Spleen (tissue), 11 donors: ENCODE measurements at regions not wholly inside any gene's neighbourhood (a gene's known extent, or its start where the extent isn't known, plus 50 kb on each side); places are given as distances from the start of the nearest gene placed in this dataset.

Source experiments
- DNase-seq: peaks from one replicate; pipeline ENCODE4 v3.0.0-alpha.2; 2020
- H3K27ac ChIP-seq, 8 donors: fragments of 200-600 bp; sonication (generic) in 7 of 8; 1 replicate in 4 of 8; 2 replicates in 4 of 8; pipeline versions ENCODE4 v1.5.0 to v1.8.0; 2016 to 2021; ENCODE audit warnings: inconsistent platforms in 4 of 8, mild to moderate bottlenecking in 4 of 8, moderate library complexity in 1 of 8
- H3K27me3 ChIP-seq, 7 donors: fragments of 200-600 bp; sonication (generic) in 6 of 7; replicated peaks in 1 of 7; 1 replicate in 4 of 7; 2 replicates in 3 of 7; pipeline versions ENCODE4 v1.5.0 to v1.8.0; 2016 to 2021; ENCODE audit warnings: inconsistent platforms in 3 of 7, mild to moderate bottlenecking in 1 of 7
- H3K36me3 ChIP-seq, 6 donors: fragments of 200-600 bp; sonication (generic) in 5 of 6; 1 replicate in 4 of 6; 2 replicates in 2 of 6; pipeline versions ENCODE4 v1.5.0 to v1.8.0; 2016 to 2021; ENCODE audit warnings: inconsistent platforms in 2 of 6
- H3K4me1 ChIP-seq, 6 donors: fragments of 200-600 bp; sonication (generic) in 5 of 6; 1 replicate in 3 of 6; 2 replicates in 3 of 6; pipeline versions ENCODE4 v1.5.0 to v1.8.0; 2016 to 2021; ENCODE audit warnings: inconsistent platforms in 3 of 6
- H3K4me3 ChIP-seq, 8 donors: fragments of 200-600 bp; sonication (generic) in 7 of 8; 1 replicate in 4 of 8; 2 replicates in 4 of 8; pipeline versions ENCODE4 v1.5.0 to v1.8.0; 2016 to 2021; ENCODE audit warnings: inconsistent platforms in 4 of 8, mild to moderate bottlenecking in 4 of 8, moderate library complexity in 2 of 8
- H3K9me3 ChIP-seq, 8 donors: fragments of 200-600 bp; sonication (generic) in 7 of 8; 1 replicate in 4 of 8; 2 replicates in 4 of 8; pipeline versions ENCODE4 v1.5.0 to v1.8.0; 2016 to 2021; ENCODE audit warnings: inconsistent platforms in 4 of 8
- CTCF ChIP-seq, 11 experiments: fragments of 200-600 bp in 7 of 11; fragments of 450-650 bp in 4 of 11; sonication (generic) in 4 of 11; IDR thresholded peaks in 8 of 11; conservative IDR thresholded peaks in 3 of 11; 1 replicate in 7 of 11; 2 replicates in 4 of 11; pipeline versions ENCODE4 v1.4.0 to v1.8.0; 2016 to 2021; ENCODE audit warnings: antibody characterized with exemption in 11 of 11, inconsistent platforms in 4 of 11, mild to moderate bottlenecking in 1 of 11
- POLR2A ChIP-seq, 3 donors: fragments of 450-650 bp; IDR thresholded peaks; one replicate each; pipeline ENCODE4 v1.5.1; 2017; ENCODE audit warnings: antibody characterized with exemption in 3 of 3, mild to moderate bottlenecking in 1 of 3
- POLR2AphosphoS5 ChIP-seq, 3 donors: sonication (generic); formaldehyde crosslinking; IDR thresholded peaks; one replicate each; pipeline ENCODE4 v1.5.1; 2017; ENCODE audit warnings: antibody characterized with exemption in 3 of 3
- WGBS, 5 donors: extraction: QIAGEN DNeasy Blood & Tissue Kit in 3 of 5; methylation state at CpG; one replicate each; pipeline versions ENCODE4 v1.1.5 to v1.1.7; 2013 to 2018; 5-methylcytosine and 5-hydroxymethylcytosine counted together
- intact Hi-C: fragments of 100-400 bp; cut with DNase I; formaldehyde crosslinking; loops from one replicate; pipeline ENCODE4 v1.15.0; 2023; ENCODE audit warnings: low total_unique reads
- donor health status: healthy with polysubstance abuse.
- donor health status: DM: no; HTN: no; CAD: no; lungs with moderate emphysema.
- donor health status: DM: no; HTN: no; CAD: no.
- donor health status: Bipolar disorder and iron deficiency.
- donor health status: healthy.
- donor health status: DM: no; HTN: no; CAD: no.
- donor health status: DM: yes; HTN: yes; CAD: no.

DNA sequence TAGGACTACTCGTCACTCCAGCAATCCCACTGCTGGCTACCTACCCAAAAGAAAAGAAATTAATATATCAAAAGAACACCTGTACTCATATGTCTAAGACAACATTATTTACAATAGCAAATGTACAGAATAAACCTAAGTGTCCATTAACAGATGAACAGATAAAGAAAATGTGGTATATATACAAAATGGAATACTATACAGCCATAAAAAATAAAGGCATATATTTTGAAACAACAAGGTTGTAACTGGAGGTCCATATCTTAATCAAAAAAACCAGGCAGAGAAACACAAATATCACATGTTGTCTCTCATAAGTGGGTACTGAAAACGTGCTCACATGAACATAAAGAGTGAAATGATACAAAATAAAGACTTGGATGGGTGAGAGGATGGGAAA is 1073.3 kb upstream of the PHF14 start:
- no peaks in the 10 kb centered on the region for H3K36me3 ChIP-seq
- no peak overlapping the region for H3K4me3 ChIP-seq
- intact Hi-C loops, result no loop called here
- TF ChIP-seq POLR2AphosphoS5 (IDR thresholded peaks at IDR 0.05) (no peak), POLR2A (IDR thresholded peaks at IDR 0.05) (no peak), CTCF (IDR thresholded peaks at IDR 0.05 in 8 of 11, conservative IDR thresholded peaks at IDR 0.05 in 3 of 11) (no peak)
- no peaks in the 10 kb centered on the region for H3K27me3 ChIP-seq
- H3K27ac ChIP-seq, result no peak overlapping the region
- DNase-seq, result no peak
- H3K4me1 ChIP-seq, result no peaks in the 10 kb centered on the region
- 65 to 71% (median 70%) methylated on average over 2 of the region's 2 CpGs for WGBS, 5 donors
- H3K9me3 ChIP-seq, result peaks cover 0 to 74% (median 60%) of the 10 kb centered on the region in 8 donors

DNA sequence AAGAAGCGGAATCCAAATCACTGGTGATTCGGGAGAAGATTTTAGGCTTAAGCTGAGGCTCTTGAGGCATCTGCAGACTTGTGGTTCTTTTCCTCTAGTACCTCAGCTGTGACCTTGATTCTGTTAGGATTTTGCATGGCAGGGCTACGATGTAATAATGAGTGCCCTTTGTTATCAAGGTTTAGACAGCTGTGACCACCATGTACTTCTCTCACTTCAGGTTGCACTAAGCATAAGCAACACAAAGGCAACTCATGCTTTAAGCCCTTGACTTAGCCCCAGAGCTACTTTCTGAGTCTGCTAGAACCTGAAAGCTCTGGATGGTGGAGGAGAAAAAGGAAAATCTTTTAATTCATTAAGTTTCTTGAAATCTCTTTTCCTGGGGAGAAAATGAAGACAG is 1052.3 kb upstream of the PHF14 start:
- 72 to 90% (median 85%) methylated on average over 3 of the region's 3 CpGs for WGBS, 5 donors
- no peaks in the 10 kb centered on the region for H3K4me1 ChIP-seq

GRCh38 chr7:9937944-9938631 is 1035.6 kb upstream of the PHF14 start:
- no peak for TF ChIP-seq POLR2AphosphoS5 (IDR thresholded peaks at IDR 0.05)
- TF ChIP-seq POLR2A (IDR thresholded peaks at IDR 0.05), result no peak
- no peak for TF ChIP-seq CTCF (IDR thresholded peaks at IDR 0.05 in 8 of 11, conservative IDR thresholded peaks at IDR 0.05 in 3 of 11)
- DNase-seq, result no peak
- H3K27me3 ChIP-seq, result no peaks in the 10 kb centered on the region
- H3K27ac ChIP-seq, result peak overlapping the region in 1 of 8 donors; percentile 11
- peak overlapping the region in 2 of 8 donors; percentile 2 to 10 for H3K4me3 ChIP-seq
- intact Hi-C loops, result no loop called here
- H3K9me3 ChIP-seq, result no peaks in the 10 kb centered on the region
- H3K36me3 ChIP-seq, result no peaks in the 10 kb centered on the region
- WGBS, 5 donors, result 51 to 70% (median 58%) methylated on average over 2 of the region's 2 CpGs
- H3K4me1 ChIP-seq, result no peaks in the 10 kb centered on the region

More for the DNA sequence above, 1052.3 kb upstream of the PHF14 start:
- no peak for DNase-seq
- intact Hi-C loops, result no loop called here
- no peak overlapping the region for H3K27ac ChIP-seq
- no peaks in the 10 kb centered on the region for H3K36me3 ChIP-seq
- H3K9me3 ChIP-seq, result peaks cover 0 to 23% (median 2%) of the 10 kb centered on the region in 8 donors
- TF ChIP-seq POLR2AphosphoS5 (IDR thresholded peaks at IDR 0.05) (no peak), POLR2A (IDR thresholded peaks at IDR 0.05) (no peak), CTCF (IDR thresholded peaks at IDR 0.05 in 8 of 11, conservative IDR thresholded peaks at IDR 0.05 in 3 of 11) (no peak)
- no peak overlapping the region for H3K4me3 ChIP-seq
- no peaks in the 10 kb centered on the region for H3K27me3 ChIP-seq

GRCh38 chr7:9939176-9939575 is 1034.5 kb upstream of the PHF14 start:
- Histone ChIP-seq H3K9me3 (no peaks in the 10 kb centered on the region), H3K36me3 (no peaks in the 10 kb centered on the region), H3K27me3 (no peaks in the 10 kb centered on the region), H3K27ac (no peak overlapping the region), H3K4me1 (no peaks in the 10 kb centered on the region), H3K4me3 (no peak overlapping the region)
- DNase-seq, result no peak
- no peak for TF ChIP-seq POLR2AphosphoS5 (IDR thresholded peaks at IDR 0.05)
- TF ChIP-seq CTCF (IDR thresholded peaks at IDR 0.05 in 8 of 11, conservative IDR thresholded peaks at IDR 0.05 in 3 of 11), result no peak
- TF ChIP-seq POLR2A (IDR thresholded peaks at IDR 0.05), result no peak
- intact Hi-C loops, result no loop called here
